ENCODE measurements at regions not wholly inside any gene's neighbourhood (a gene's known extent, or its start where the extent isn't known, plus 50 kb on each side); places are given as distances from the start of the nearest gene placed in this dataset.

- no peak for TF ChIP-seq CTCF (IDR thresholded peaks at IDR 0.05)
- no peak for TF ChIP-seq POLR2A (IDR thresholded peaks at IDR 0.05)
Observed at GRCh38 chr7:121446526-121446925, 50.4 kb upstream of the FAM3C start.

Measured in Peyer's patch (tissue), 4 donors.